ENCODE measurements at regions not wholly inside any gene's neighbourhood (a gene's known extent, or its start where the extent isn't known, plus 50 kb on each side); places are given as distances from the start of the nearest gene placed in this dataset.

- no peak for TF ChIP-seq POLR2A (IDR thresholded peaks at IDR 0.05; ENCODE audit: low read length)
- TF ChIP-seq GATA1 (IDR thresholded peaks at IDR 0.05; ENCODE audit: low read depth, low read length): no peak
Measured at GRCh38 chr6:9431945-9432344, 982.9 kb downstream of the TFAP2A start.
